SK-N-SH (cell line): ENCODE measurements at regions not wholly inside any gene's neighbourhood (a gene's known extent, or its start where the extent isn't known, plus 50 kb on each side); places are given as distances from the start of the nearest gene placed in this dataset.

Experiments used
- CTCF ChIA-PET: fragments of 300-600, 350-600 bp; formaldehyde crosslinking; extraction: SDS; loops from one replicate; lab custom pipeline; 2021; lab: Yijun Ruan, JAX
- POLR2A ChIA-PET: fragments of 350-600 bp; sonication (Branson Sonifier 250); formaldehyde crosslinking; extraction: SDS; loops from one replicate; lab custom pipeline; 2020; ENCODE audit warnings: antibody characterized with exemption, inconsistent platforms; lab: Yijun Ruan, JAX
- DNase-seq: peaks from one replicate; pipeline ENCODE4 v3.0.0; 2012
- H2AFZ ChIP-seq: fragments of 200-600 bp; sonication (generic); 2 replicates; pipeline ENCODE4 v1.8.1; 2016; ENCODE audit warnings: antibody characterized with exemption, mild to moderate bottlenecking, low read depth
- H3F3A ChIP-seq: fragments of 200-600 bp; sonication (generic); replicated peaks from 2 replicates; pipeline ENCODE3; 2016; ENCODE audit warnings: antibody characterized with exemption, mild to moderate bottlenecking; ENCODE audit not compliant: insufficient read depth
- H3K27ac ChIP-seq, 2 experiments: fragments of 200-500 bp in 1 of 2; fragments of 200-600 bp in 1 of 2; sonication (Bioruptor generic) in 1 of 2; sonication (generic), shearing (Covaris generic) in 1 of 2; 2 replicates each; pipeline versions ENCODE4 v1.5.1 to v1.6.1; 2014 to 2016; ENCODE audit warnings: low read depth in 2 of 2, inconsistent platforms in 1 of 2, low read length in 1 of 2, mild to moderate bottlenecking in 1 of 2, mixed read lengths in 1 of 2
- H3K27me3 ChIP-seq: fragments of 200-600 bp; sonication (generic), shearing (Covaris generic); 2 replicates; pipeline ENCODE4 v1.6.1; 2016; ENCODE audit warnings: mixed run types; ENCODE audit not compliant: insufficient read depth
- H3K36me3 ChIP-seq, 2 experiments: fragments of 200-500 bp in 1 of 2; fragments of 200-600 bp in 1 of 2; sonication (Bioruptor generic) in 1 of 2; sonication (generic) in 1 of 2; replicated peaks in 1 of 2; 2 replicates each; pipeline versions ENCODE3 to v1.5.1; 2014 to 2016; ENCODE audit warnings: low read length in 1 of 2, mild to moderate bottlenecking in 1 of 2; ENCODE audit not compliant: insufficient read depth in 2 of 2, control insufficient read depth in 1 of 2
- H3K4me1 ChIP-seq, 2 experiments: fragments of 200-500 bp in 1 of 2; fragments of 200-600 bp in 1 of 2; sonication (Bioruptor generic) in 1 of 2; sonication (generic), shearing (Covaris generic) in 1 of 2; 2 replicates each; pipeline versions ENCODE4 v1.5.1 to v1.6.1; 2014 to 2016; ENCODE audit warnings: low read depth in 1 of 2, low read length in 1 of 2, mixed run types in 1 of 2; ENCODE audit not compliant: insufficient read depth in 2 of 2, control insufficient read depth in 1 of 2
- H3K4me2 ChIP-seq: fragments of 200-600 bp; sonication (generic), shearing (Covaris generic); 2 replicates; pipeline ENCODE4 v1.6.1; 2017; ENCODE audit warnings: mixed run types
- H3K4me3 ChIP-seq, 2 experiments: fragments of 200-500 bp in 1 of 2; fragments of 200-600 bp in 1 of 2; sonication (Bioruptor generic) in 1 of 2; sonication (generic), shearing (Covaris generic) in 1 of 2; 2 replicates each; pipeline versions ENCODE4 v1.5.1 to v1.8.1; 2014 to 2016; ENCODE audit warnings: low read depth in 2 of 2, inconsistent platforms in 1 of 2, low read length in 1 of 2, mild to moderate bottlenecking in 1 of 2, mixed read lengths in 1 of 2, moderate library complexity in 1 of 2
- H3K79me2 ChIP-seq: fragments of 200-600 bp; sonication (generic); 2 replicates; pipeline ENCODE4 v1.8.1; 2017; ENCODE audit warnings: mild to moderate bottlenecking; ENCODE audit not compliant: insufficient read depth
- H3K9ac ChIP-seq: fragments of 200-600 bp; sonication (generic); 2 replicates; pipeline ENCODE4 v1.6.1; 2017; ENCODE audit warnings: mixed run types
- H3K9me2 ChIP-seq: fragments of 200-600 bp; sonication (generic); 2 replicates; pipeline ENCODE4 v1.6.1; 2017; ENCODE audit warnings: mixed run types
- H3K9me3 ChIP-seq: fragments of 200-600 bp; sonication (generic); 2 replicates; pipeline ENCODE4 v1.6.1; 2017; ENCODE audit warnings: mixed run types, mild to moderate bottlenecking, moderate library complexity
- H4K20me1 ChIP-seq: fragments of 200-600 bp; sonication (generic); 2 replicates; pipeline ENCODE4 v1.6.1; 2017; ENCODE audit warnings: mild to moderate bottlenecking, mixed run types; ENCODE audit not compliant: insufficient read depth
- ELF1 ChIP-seq: IDR thresholded peaks from 2 replicates; pipeline ENCODE4 v1.4.0; 2012
- EZH2phosphoT487 ChIP-seq: fragments of 200-600 bp; sonication (generic); IDR thresholded peaks from 2 replicates; pipeline ENCODE4 v1.6.1; 2017; ENCODE audit warnings: low read depth, mixed run types, mild to moderate bottlenecking, antibody characterized with exemption, moderate library complexity, borderline replicate concordance
- FOSL2 ChIP-seq: IDR thresholded peaks from 2 replicates; pipeline ENCODE4 v1.4.0; 2012; ENCODE audit warnings: low read depth, mild to moderate bottlenecking, moderate library complexity, borderline replicate concordance
- FOXM1 ChIP-seq: IDR thresholded peaks from 2 replicates; pipeline ENCODE4 v1.4.0; 2012; ENCODE audit warnings: low read depth, mild to moderate bottlenecking
- GABPA ChIP-seq: IDR thresholded peaks from 2 replicates; pipeline ENCODE4 v1.4.0; 2012; ENCODE audit warnings: low read depth, mild to moderate bottlenecking
- GATA2 ChIP-seq: sonication (generic); formaldehyde crosslinking; IDR thresholded peaks from 2 replicates; pipeline ENCODE4 v1.5.0; 2020; ENCODE audit warnings: mild to moderate bottlenecking, missing genetic modification reagents
- JUND ChIP-seq: IDR thresholded peaks from 2 replicates; pipeline ENCODE4 v1.4.0; 2012
- NFIC ChIP-seq: IDR thresholded peaks from 2 replicates; pipeline ENCODE4 v1.4.0; 2012; ENCODE audit warnings: borderline replicate concordance
- POLR2AphosphoS5 ChIP-seq: IDR thresholded peaks from 2 replicates; pipeline ENCODE4 v1.6.1; 2012; ENCODE audit warnings: low read depth, low read length
- RFX5 ChIP-seq: IDR thresholded peaks from 2 replicates; pipeline ENCODE4 v1.6.1; 2012; ENCODE audit warnings: mild to moderate bottlenecking, improper control_type of control experiment, low read length
- SIN3A ChIP-seq: IDR thresholded peaks from 2 replicates; pipeline ENCODE4 v1.6.1; 2012; ENCODE audit warnings: low read depth, mild to moderate bottlenecking, low read length, moderate library complexity, borderline replicate concordance
- SMC3 ChIP-seq: IDR thresholded peaks from 2 replicates; pipeline ENCODE4 v1.6.1; 2012; ENCODE audit warnings: low read depth, low read length, improper control_type of control experiment
- TAF1 ChIP-seq: IDR thresholded peaks from 2 replicates; pipeline ENCODE4 v1.6.1; 2012; ENCODE audit warnings: low read depth, mild to moderate bottlenecking, low read length, moderate library complexity, borderline replicate concordance
- USF1 ChIP-seq: IDR thresholded peaks from 2 replicates; pipeline ENCODE4 v1.4.0; 2012; ENCODE audit warnings: low read depth, borderline replicate concordance
- USF2 ChIP-seq: fragments of 150-350 bp; IDR thresholded peaks from 2 replicates; pipeline ENCODE4 v1.6.1; 2017; ENCODE audit warnings: antibody characterized with exemption, low read length, low read depth, borderline replicate concordance
- YY1 ChIP-seq: IDR thresholded peaks from 2 replicates; pipeline ENCODE4 v1.4.0; 2012; ENCODE audit warnings: low read depth, mild to moderate bottlenecking
- ZBTB33 ChIP-seq: IDR thresholded peaks from 2 replicates; pipeline ENCODE4 v1.4.0; 2012; ENCODE audit warnings: low read depth, borderline replicate concordance
- WGBS: methylation state at CpG from one replicate; pipeline ENCODE4 v1.1.6; 2017; ENCODE audit warnings: low lambda C conversion rate; 5-methylcytosine and 5-hydroxymethylcytosine counted together
- TF ChIP-seq, protein P1 (sequence below): IDR thresholded peaks from 2 replicates; pipeline ENCODE4; 2012

- H2AFZ ChIP-seq, result no peak overlapping the region
These were observed 1024.9 kb upstream of the ADGRL3 start for GRCh38 chr4:60175241-60175640.

More at GRCh38 chr4:60175241-60175640, 1024.9 kb upstream of the ADGRL3 start:
- ChIA-PET POLR2A (no interaction called here), CTCF (no interaction called here)
- no peak overlapping the region for H3K4me3 ChIP-seq
- no peaks in the 10 kb centered on the region for H3K36me3 ChIP-seq
- no peaks in the 10 kb centered on the region for H3K4me1 ChIP-seq
- H3K27ac ChIP-seq, result no peak overlapping the region
- no peaks in the 10 kb centered on the region for H3K9me2 ChIP-seq
- no peak for DNase-seq
- no peaks in the 10 kb centered on the region for H3K27me3 ChIP-seq
- no peaks in the 10 kb centered on the region for H3K79me2 ChIP-seq
- no peaks in the 10 kb centered on the region for H3F3A ChIP-seq
- H4K20me1 ChIP-seq, result no peaks in the 10 kb centered on the region
- H3K4me2 ChIP-seq, result no peak overlapping the region
- no peak overlapping the region for H3K9ac ChIP-seq
- TF ChIP-seq FOXM1, result no peak
- no peak for TF ChIP-seq SMC3
- TF ChIP-seq USF2, result no peak
- TF ChIP-seq GATA2, result no peak
- no peak for TF ChIP-seq NFIC
- no peak for TF ChIP-seq YY1
- TF ChIP-seq EZH2phosphoT487, result no peak
- no peak for TF ChIP-seq SIN3A
- TF ChIP-seq JUND, result no peak
- TF ChIP-seq, protein P1, sequence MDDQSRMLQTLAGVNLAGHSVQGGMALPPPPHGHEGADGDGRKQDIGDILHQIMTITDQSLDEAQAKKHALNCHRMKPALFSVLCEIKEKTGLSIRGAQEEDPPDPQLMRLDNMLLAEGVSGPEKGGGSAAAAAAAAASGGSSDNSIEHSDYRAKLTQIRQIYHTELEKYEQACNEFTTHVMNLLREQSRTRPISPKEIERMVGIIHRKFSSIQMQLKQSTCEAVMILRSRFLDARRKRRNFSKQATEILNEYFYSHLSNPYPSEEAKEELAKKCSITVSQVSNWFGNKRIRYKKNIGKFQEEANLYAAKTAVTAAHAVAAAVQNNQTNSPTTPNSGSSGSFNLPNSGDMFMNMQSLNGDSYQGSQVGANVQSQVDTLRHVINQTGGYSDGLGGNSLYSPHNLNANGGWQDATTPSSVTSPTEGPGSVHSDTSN, result no peak
- no peak for TF ChIP-seq GABPA
- TF ChIP-seq ZBTB33, result no peak
- TF ChIP-seq POLR2AphosphoS5, result no peak
- TF ChIP-seq USF1, result no peak
- TF ChIP-seq ELF1, result no peak
- no peak for TF ChIP-seq TAF1
- TF ChIP-seq RFX5, result no peak
- no peak for TF ChIP-seq FOSL2
- 5% methylated on average over 1 of the region's 1 CpG for WGBS
- H3K9me3 ChIP-seq, result no peaks in the 10 kb centered on the region
